DND-41 (cell line): ENCODE measurements at regions not wholly inside any gene's neighbourhood (a gene's known extent, or its start where the extent isn't known, plus 50 kb on each side); places are given as distances from the start of the nearest gene placed in this dataset.

Source experiments
- ATAC-seq: fragments of 200-7000 bp; cut with Tn5 transposase; 3 replicates; pipeline ENCODE4 v1.9.1; 2021; ENCODE audit warnings: low read depth; ENCODE audit not compliant: insufficient read depth
- DNase-seq: peaks from one replicate; pipeline ENCODE4 v3.0.0-alpha.2; 2020
- H2AFZ ChIP-seq: 2 replicates; pipeline ENCODE4 v1.6.0; 2012; ENCODE audit warnings: low read depth, low read length
- H3K27ac ChIP-seq: 2 replicates; pipeline ENCODE4 v1.5.1; 2012; ENCODE audit warnings: low read length, inconsistent platforms
- H3K27me3 ChIP-seq: fragments of 200-600 bp; sonication (generic); 2 replicates; pipeline ENCODE4 v1.6.0; 2012; ENCODE audit warnings: low read length, mild to moderate bottlenecking, inconsistent platforms; ENCODE audit not compliant: insufficient read depth, poor library complexity
- H3K36me3 ChIP-seq: 2 replicates; pipeline ENCODE4 v1.5.1; 2012; ENCODE audit warnings: low read length, inconsistent platforms; ENCODE audit not compliant: insufficient read depth
- H3K4me1 ChIP-seq: 2 replicates; pipeline ENCODE4 v1.5.1; 2012; ENCODE audit warnings: mild to moderate bottlenecking, low read length; ENCODE audit not compliant: insufficient read depth
- H3K4me2 ChIP-seq: 2 replicates; pipeline ENCODE4 v1.6.0; 2012; ENCODE audit warnings: mild to moderate bottlenecking, moderate library complexity, low read length, inconsistent platforms; ENCODE audit not compliant: insufficient read depth
- H3K4me3 ChIP-seq, 2 experiments: fragments of 200-600 bp in 1 of 2; shearing (Covaris generic) in 1 of 2; 2 replicates each; pipeline ENCODE4 v1.5.1; 2012 to 2016; ENCODE audit warnings: inconsistent platforms in 2 of 2, low read length in 2 of 2, mild to moderate bottlenecking in 2 of 2, low read depth in 1 of 2, moderate library complexity in 1 of 2
- H3K79me2 ChIP-seq: 2 replicates; pipeline ENCODE4 v1.6.0; 2012; ENCODE audit warnings: low read length, inconsistent platforms; ENCODE audit not compliant: insufficient read depth
- H3K9ac ChIP-seq: 2 replicates; pipeline ENCODE4 v1.6.0; 2012; ENCODE audit warnings: low read depth, mild to moderate bottlenecking, inconsistent platforms, low read length, moderate library complexity
- H3K9me3 ChIP-seq: 2 replicates; pipeline ENCODE4 v1.5.1; 2012; ENCODE audit warnings: low read length, moderate library complexity, mild to moderate bottlenecking, inconsistent platforms; ENCODE audit not compliant: insufficient read depth, severe bottlenecking
- H4K20me1 ChIP-seq: 2 replicates; pipeline ENCODE4 v1.6.0; 2012; ENCODE audit warnings: low read length; ENCODE audit not compliant: insufficient read depth
- CTCF ChIP-seq: IDR thresholded peaks from 2 replicates; pipeline ENCODE4 v1.5.1; 2012; ENCODE audit warnings: borderline replicate concordance, low read length, moderate library complexity, mild to moderate bottlenecking; ENCODE audit not compliant: poor library complexity, severe bottlenecking; ENCODE audit errors: extremely low read depth
- EZH2 ChIP-seq: IDR thresholded peaks from 3 replicates; pipeline ENCODE4 v1.6.1; 2012; ENCODE audit warnings: borderline replicate concordance, low read depth, mild to moderate bottlenecking, moderate library complexity, low read length, inconsistent platforms; ENCODE audit not compliant: severe bottlenecking

- Histone ChIP-seq H3K4me1 (no peaks in the 10 kb centered on the region), H3K79me2 (no peaks in the 10 kb centered on the region), H3K9ac (no peak overlapping the region), H3K27me3 (peaks cover 5% of the 10 kb centered on the region), H4K20me1 (no peaks in the 10 kb centered on the region), H2AFZ (no peak overlapping the region), H3K27ac (no peak overlapping the region), H3K9me3 (no peaks in the 10 kb centered on the region), H3K36me3 (no peaks in the 10 kb centered on the region), H3K4me2 (no peak overlapping the region), H3K4me3 (no peak overlapping the region)
- ATAC-seq (no peak), DNase-seq (no peak)
- TF ChIP-seq CTCF = no peak
- TF ChIP-seq EZH2 = no peak
Observed at GRCh38 chr1:30049748-30050296, 673.6 kb downstream of the MATN1 start.

GRCh38 chr1:30048905-30049304 lies 674.5 kb downstream of the MATN1 start:
- Histone ChIP-seq H3K4me2 (no peak overlapping the region), H3K27me3 (peaks cover 5% of the 10 kb centered on the region), H4K20me1 (no peaks in the 10 kb centered on the region), H3K4me1 (no peaks in the 10 kb centered on the region), H3K36me3 (no peaks in the 10 kb centered on the region), H3K9ac (no peak overlapping the region), H3K4me3 (no peak overlapping the region), H2AFZ (no peak overlapping the region), H3K79me2 (no peaks in the 10 kb centered on the region), H3K9me3 (peaks cover 4% of the 10 kb centered on the region), H3K27ac (no peak overlapping the region)
- TF ChIP-seq EZH2 (no peak), CTCF (no peak)
- DNase-seq = no peak
- ATAC-seq = no peak

- H3K79me2 ChIP-seq = no peaks in the 10 kb centered on the region
- H3K4me2 ChIP-seq = no peak overlapping the region
- no peak overlapping the region for H3K27ac ChIP-seq
- no peaks in the 10 kb centered on the region for H4K20me1 ChIP-seq
- H3K4me1 ChIP-seq = no peaks in the 10 kb centered on the region
- TF ChIP-seq CTCF = no peak
- no peak for TF ChIP-seq EZH2
- DNase-seq (no peak), ATAC-seq (no peak)
- no peak overlapping the region for H3K4me3 ChIP-seq
- no peak overlapping the region for H3K9ac ChIP-seq
- H3K36me3 ChIP-seq = no peaks in the 10 kb centered on the region
- H3K27me3 ChIP-seq = no peaks in the 10 kb centered on the region
- peaks cover 13% of the 10 kb centered on the region for H3K9me3 ChIP-seq
- no peak overlapping the region for H2AFZ ChIP-seq
Observed at GRCh38 chr1:30047576-30047975, 675.8 kb downstream of the MATN1 start.

- Histone ChIP-seq H3K9me3 (peaks cover 21% of the 10 kb centered on the region), H3K79me2 (no peaks in the 10 kb centered on the region), H4K20me1 (no peaks in the 10 kb centered on the region), H3K27me3 (no peaks in the 10 kb centered on the region), H3K4me1 (no peaks in the 10 kb centered on the region), H3K4me2 (no peak overlapping the region), H3K27ac (no peak overlapping the region), H3K9ac (no peak overlapping the region), H2AFZ (no peak overlapping the region), H3K4me3 (no peak overlapping the region), H3K36me3 (no peaks in the 10 kb centered on the region)
- TF ChIP-seq CTCF = no peak
- no peak for TF ChIP-seq EZH2
- no peak for ATAC-seq
- no peak for DNase-seq
Observed at GRCh38 chr1:30046751-30047150, 676.6 kb downstream of the MATN1 start.
